GM21737 (cell line): ENCODE measurements at regions not wholly inside any gene's neighbourhood (a gene's known extent, or its start where the extent isn't known, plus 50 kb on each side); places are given as distances from the start of the nearest gene placed in this dataset.

ENCODE experiments used
- ATAC-seq: cut with Tn5 transposase; IDR thresholded peaks from one replicate; pipeline ENCODE4 v1.9.1; 2021; ENCODE audit warnings: mild to moderate bottlenecking, moderate library complexity; ENCODE audit not compliant: unreplicated experiment

DNA sequence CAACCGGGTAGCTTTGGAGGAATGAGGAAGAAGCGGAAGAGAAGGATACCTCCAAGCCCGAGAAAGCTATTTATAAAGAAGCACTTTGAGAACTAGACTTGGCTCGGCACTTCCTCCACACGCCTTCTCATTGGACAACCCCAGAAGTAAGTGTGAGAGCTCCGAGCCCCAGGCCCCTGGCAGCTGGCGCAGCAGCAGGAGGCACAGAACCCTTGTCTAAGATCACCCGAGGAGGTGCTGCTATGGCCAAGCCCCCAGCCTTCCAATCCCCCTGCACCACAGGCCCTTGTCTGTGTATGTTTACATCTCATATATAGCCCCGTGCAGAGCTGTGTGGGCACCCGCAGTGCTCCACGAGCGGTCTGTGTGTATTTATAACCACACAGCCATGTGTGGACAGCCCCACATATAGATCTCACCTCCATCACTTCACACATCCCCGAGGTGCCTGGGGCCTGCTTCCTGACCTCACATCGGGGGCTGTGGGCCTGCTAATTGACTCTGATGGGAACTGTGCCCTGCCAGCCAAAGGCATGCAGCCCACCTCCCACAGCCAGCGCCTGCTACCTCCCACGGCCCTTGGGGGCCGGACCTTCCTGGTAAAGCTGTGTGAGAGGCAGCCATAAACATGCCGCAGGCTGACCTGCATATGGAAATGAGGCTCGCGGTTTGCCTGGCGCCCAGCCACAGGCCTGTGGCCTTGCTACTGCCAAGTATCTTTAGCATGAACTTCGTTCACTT is 96.1 kb downstream of the C17orf67 start:
- ATAC-seq = no peak

DNA sequence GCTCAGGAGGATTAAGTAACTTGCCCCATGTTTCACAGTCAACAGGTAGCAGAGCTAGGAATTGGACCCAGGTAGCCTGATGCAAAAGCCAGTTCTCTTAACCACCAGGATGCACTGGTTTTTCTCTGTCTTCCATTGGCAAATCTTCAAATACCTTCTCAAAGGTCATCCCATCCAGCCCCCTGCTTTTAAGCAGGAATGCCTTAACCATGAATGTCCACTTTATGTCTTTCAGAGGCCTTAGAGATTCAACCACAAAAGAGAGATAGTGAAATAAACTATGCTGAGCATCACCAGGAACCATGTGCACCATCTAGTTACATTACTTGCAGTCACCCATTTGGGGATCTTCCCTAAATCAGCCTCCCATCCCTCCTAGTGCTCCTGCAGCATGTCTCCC is 94.3 kb downstream of the C17orf67 start:
- no peak for ATAC-seq

DNA sequence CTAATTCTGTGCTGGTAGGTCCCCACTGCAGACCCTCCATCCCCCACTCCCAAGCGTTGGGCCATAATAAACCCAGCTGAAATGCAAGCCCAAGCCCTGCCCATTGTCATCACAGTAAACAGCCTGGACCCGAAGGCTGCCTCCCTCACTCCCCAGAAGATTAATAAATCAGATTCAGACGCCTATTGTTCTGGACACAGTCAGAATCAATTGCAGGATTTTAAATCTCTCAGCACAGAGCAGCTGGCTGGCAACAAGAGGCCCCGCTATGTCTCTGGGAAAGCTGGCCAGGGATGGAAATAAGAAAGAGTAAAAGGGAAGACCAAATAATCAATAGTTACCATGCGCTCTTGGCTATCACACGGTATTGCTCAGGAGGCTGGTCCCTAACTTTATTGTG is 93.9 kb downstream of the C17orf67 start:
- ATAC-seq = no peak

DNA sequence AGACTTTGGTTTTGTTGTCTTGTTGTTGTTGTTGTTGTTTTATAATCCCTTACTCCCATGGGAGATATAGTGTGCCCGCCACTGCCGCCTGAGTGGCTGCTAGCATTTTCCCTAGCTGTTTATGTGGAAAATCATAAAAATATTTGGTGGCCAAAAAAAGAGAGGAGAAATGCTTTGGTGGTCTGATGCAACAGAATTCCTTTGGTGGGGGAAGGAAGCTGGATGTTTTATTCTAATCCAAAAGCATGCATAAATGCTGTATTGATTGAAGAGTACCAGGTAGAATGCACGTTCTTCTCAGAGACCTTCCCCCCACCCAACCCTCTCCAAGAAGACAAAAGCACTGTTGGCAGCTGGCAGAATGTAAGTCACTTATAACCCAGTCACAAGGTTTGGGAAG is 93.2 kb downstream of the C17orf67 start:
- ATAC-seq = no peak
